GM12878 (cell line): ENCODE measurements at regions not wholly inside any gene's neighbourhood (a gene's known extent, or its start where the extent isn't known, plus 50 kb on each side); places are given as distances from the start of the nearest gene placed in this dataset.

ENCODE experiments used
- BACH1 ChIP-seq: fragments of 450-650 bp; IDR thresholded peaks from 2 replicates; pipeline ENCODE4 v1.6.1; 2017; ENCODE audit warnings: mild to moderate bottlenecking, borderline replicate concordance
- CHD2 ChIP-seq: IDR thresholded peaks from 2 replicates; pipeline ENCODE4 v1.6.1; 2011; ENCODE audit warnings: low read depth, low read length, improper control_type of control experiment, borderline replicate concordance
- LARP7 ChIP-seq: fragments of 450-650 bp; IDR thresholded peaks from 2 replicates; pipeline ENCODE4 v1.6.1; 2017; ENCODE audit warnings: mild to moderate bottlenecking
- NFYB ChIP-seq: IDR thresholded peaks from 2 replicates; pipeline ENCODE4 v1.6.1; 2011; ENCODE audit warnings: low read depth, mild to moderate bottlenecking, low read length, improper control_type of control experiment, moderate library complexity; ENCODE audit not compliant: insufficient read depth
- POLR2AphosphoS5 ChIP-seq: IDR thresholded peaks from 2 replicates; pipeline ENCODE4 v1.6.1; 2011; ENCODE audit warnings: mild to moderate bottlenecking, low read length, inconsistent platforms
- SREBF2 ChIP-seq: IDR thresholded peaks from 2 replicates; pipeline ENCODE4 v1.6.1; 2012; ENCODE audit warnings: mild to moderate bottlenecking, low read length
- TAF1 ChIP-seq: IDR thresholded peaks from 2 replicates; pipeline ENCODE4 v1.6.1; 2011; ENCODE audit warnings: mild to moderate bottlenecking, low read depth, low read length, borderline replicate concordance
- TF ChIP-seq, protein P1 (sequence below), 3 experiments: IDR thresholded peaks in 2 of 3; conservative IDR thresholded peaks in 1 of 3; 2 replicates each; pipeline ENCODE4 v1.5.1; 2011; ENCODE audit warnings: low read depth in 3 of 3, low read length in 3 of 3, mild to moderate bottlenecking in 3 of 3, control low read depth in 2 of 3, moderate library complexity in 2 of 3, inconsistent platforms in 1 of 3, mixed read lengths in 1 of 3; ENCODE audit not compliant: control insufficient read depth in 2 of 3, insufficient read depth in 1 of 3; ENCODE audit errors: extremely low read depth in 1 of 3
- TF ChIP-seq, protein P2 (sequence below): IDR thresholded peaks from 2 replicates; pipeline ENCODE4 v1.6.1; 2011; ENCODE audit warnings: borderline replicate concordance, low read depth, mild to moderate bottlenecking, moderate library complexity, mixed read lengths, low read length; ENCODE audit not compliant: insufficient read depth; ENCODE audit errors: extremely low read length
- TF ChIP-seq, protein P3 (sequence below): IDR thresholded peaks from 2 replicates; pipeline ENCODE4 v1.6.1; 2012; ENCODE audit warnings: mild to moderate bottlenecking, low read depth, low read length
- TF ChIP-seq, protein P4 (sequence below): IDR thresholded peaks from 2 replicates; pipeline ENCODE4 v1.6.1; 2012; ENCODE audit warnings: low read depth, low read length, improper control_type of control experiment
- TF ChIP-seq, protein P5 (sequence below): IDR thresholded peaks from 2 replicates; pipeline ENCODE4 v1.6.1; 2012; ENCODE audit warnings: low read length, inconsistent platforms

DNA sequence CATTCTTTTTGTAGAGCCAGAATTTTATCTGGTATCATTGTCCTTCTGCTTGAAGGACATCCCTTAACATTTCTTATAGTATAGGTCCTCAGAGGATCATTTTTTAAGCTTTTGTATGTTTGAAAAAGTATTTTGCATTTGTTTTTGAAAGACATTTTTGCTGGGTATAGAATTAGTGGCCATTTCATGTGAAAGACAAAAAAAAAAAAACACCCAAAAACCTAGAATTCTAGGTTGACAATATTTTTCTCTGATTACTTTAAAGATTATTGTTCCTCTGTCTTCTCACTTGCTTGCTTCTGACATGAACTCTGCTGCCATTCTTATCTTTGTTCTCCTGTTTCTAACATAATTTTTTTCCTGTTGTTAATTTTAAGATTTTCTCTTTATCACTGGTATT, 75.7 kb upstream of the SLC22A16 start:
- TF ChIP-seq, protein P1, sequence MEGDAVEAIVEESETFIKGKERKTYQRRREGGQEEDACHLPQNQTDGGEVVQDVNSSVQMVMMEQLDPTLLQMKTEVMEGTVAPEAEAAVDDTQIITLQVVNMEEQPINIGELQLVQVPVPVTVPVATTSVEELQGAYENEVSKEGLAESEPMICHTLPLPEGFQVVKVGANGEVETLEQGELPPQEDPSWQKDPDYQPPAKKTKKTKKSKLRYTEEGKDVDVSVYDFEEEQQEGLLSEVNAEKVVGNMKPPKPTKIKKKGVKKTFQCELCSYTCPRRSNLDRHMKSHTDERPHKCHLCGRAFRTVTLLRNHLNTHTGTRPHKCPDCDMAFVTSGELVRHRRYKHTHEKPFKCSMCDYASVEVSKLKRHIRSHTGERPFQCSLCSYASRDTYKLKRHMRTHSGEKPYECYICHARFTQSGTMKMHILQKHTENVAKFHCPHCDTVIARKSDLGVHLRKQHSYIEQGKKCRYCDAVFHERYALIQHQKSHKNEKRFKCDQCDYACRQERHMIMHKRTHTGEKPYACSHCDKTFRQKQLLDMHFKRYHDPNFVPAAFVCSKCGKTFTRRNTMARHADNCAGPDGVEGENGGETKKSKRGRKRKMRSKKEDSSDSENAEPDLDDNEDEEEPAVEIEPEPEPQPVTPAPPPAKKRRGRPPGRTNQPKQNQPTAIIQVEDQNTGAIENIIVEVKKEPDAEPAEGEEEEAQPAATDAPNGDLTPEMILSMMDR (IDR thresholded peaks at IDR 0.05 in 2 of 3, conservative IDR thresholded peaks at IDR 0.05 in 1 of 3; ENCODE audit: control insufficient read depth in 2 of 3, extremely low read depth in 1 of 3, insufficient read depth in 1 of 3, low read depth in 3 of 3, low read length in 3 of 3): no peak
- TF ChIP-seq, protein P2, sequence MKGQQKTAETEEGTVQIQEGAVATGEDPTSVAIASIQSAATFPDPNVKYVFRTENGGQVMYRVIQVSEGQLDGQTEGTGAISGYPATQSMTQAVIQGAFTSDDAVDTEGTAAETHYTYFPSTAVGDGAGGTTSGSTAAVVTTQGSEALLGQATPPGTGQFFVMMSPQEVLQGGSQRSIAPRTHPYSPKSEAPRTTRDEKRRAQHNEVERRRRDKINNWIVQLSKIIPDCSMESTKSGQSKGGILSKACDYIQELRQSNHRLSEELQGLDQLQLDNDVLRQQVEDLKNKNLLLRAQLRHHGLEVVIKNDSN: no peak
- TF ChIP-seq, protein P3, sequence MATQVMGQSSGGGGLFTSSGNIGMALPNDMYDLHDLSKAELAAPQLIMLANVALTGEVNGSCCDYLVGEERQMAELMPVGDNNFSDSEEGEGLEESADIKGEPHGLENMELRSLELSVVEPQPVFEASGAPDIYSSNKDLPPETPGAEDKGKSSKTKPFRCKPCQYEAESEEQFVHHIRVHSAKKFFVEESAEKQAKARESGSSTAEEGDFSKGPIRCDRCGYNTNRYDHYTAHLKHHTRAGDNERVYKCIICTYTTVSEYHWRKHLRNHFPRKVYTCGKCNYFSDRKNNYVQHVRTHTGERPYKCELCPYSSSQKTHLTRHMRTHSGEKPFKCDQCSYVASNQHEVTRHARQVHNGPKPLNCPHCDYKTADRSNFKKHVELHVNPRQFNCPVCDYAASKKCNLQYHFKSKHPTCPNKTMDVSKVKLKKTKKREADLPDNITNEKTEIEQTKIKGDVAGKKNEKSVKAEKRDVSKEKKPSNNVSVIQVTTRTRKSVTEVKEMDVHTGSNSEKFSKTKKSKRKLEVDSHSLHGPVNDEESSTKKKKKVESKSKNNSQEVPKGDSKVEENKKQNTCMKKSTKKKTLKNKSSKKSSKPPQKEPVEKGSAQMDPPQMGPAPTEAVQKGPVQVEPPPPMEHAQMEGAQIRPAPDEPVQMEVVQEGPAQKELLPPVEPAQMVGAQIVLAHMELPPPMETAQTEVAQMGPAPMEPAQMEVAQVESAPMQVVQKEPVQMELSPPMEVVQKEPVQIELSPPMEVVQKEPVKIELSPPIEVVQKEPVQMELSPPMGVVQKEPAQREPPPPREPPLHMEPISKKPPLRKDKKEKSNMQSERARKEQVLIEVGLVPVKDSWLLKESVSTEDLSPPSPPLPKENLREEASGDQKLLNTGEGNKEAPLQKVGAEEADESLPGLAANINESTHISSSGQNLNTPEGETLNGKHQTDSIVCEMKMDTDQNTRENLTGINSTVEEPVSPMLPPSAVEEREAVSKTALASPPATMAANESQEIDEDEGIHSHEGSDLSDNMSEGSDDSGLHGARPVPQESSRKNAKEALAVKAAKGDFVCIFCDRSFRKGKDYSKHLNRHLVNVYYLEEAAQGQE: no peak
- no peak for TF ChIP-seq POLR2AphosphoS5
- TF ChIP-seq TAF1: no peak
- TF ChIP-seq, protein P4, sequence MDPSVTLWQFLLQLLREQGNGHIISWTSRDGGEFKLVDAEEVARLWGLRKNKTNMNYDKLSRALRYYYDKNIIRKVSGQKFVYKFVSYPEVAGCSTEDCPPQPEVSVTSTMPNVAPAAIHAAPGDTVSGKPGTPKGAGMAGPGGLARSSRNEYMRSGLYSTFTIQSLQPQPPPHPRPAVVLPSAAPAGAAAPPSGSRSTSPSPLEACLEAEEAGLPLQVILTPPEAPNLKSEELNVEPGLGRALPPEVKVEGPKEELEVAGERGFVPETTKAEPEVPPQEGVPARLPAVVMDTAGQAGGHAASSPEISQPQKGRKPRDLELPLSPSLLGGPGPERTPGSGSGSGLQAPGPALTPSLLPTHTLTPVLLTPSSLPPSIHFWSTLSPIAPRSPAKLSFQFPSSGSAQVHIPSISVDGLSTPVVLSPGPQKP: no peak
- no peak for TF ChIP-seq NFYB
- TF ChIP-seq, protein P5, sequence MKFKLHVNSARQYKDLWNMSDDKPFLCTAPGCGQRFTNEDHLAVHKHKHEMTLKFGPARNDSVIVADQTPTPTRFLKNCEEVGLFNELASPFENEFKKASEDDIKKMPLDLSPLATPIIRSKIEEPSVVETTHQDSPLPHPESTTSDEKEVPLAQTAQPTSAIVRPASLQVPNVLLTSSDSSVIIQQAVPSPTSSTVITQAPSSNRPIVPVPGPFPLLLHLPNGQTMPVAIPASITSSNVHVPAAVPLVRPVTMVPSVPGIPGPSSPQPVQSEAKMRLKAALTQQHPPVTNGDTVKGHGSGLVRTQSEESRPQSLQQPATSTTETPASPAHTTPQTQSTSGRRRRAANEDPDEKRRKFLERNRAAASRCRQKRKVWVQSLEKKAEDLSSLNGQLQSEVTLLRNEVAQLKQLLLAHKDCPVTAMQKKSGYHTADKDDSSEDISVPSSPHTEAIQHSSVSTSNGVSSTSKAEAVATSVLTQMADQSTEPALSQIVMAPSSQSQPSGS: no peak
- no peak for TF ChIP-seq LARP7
- TF ChIP-seq BACH1: no peak
- no peak for TF ChIP-seq CHD2
- no peak for TF ChIP-seq SREBF2
